ENCODE measurements at regions not wholly inside any gene's neighbourhood (a gene's known extent, or its start where the extent isn't known, plus 50 kb on each side); places are given as distances from the start of the nearest gene placed in this dataset.

GRCh38 chr4:149214301-149214700 lies 601.3 kb downstream of the IQCM start:
- TF ChIP-seq CTCF (IDR thresholded peaks at IDR 0.05; ENCODE audit: low read depth, low read length) (no peak), EZH2phosphoT487 (IDR thresholded peaks at IDR 0.05; ENCODE audit: low read depth) (no peak)

Data from OCI-LY3 (cell line).